ENCODE measurements at regions not wholly inside any gene's neighbourhood (a gene's known extent, or its start where the extent isn't known, plus 50 kb on each side); places are given as distances from the start of the nearest gene placed in this dataset.
"Not testable (repeated sequence)": the region's sequence is repeated elsewhere in the genome, so short reads cannot be mapped to it uniquely, and the experiment has no call there.

DNA sequence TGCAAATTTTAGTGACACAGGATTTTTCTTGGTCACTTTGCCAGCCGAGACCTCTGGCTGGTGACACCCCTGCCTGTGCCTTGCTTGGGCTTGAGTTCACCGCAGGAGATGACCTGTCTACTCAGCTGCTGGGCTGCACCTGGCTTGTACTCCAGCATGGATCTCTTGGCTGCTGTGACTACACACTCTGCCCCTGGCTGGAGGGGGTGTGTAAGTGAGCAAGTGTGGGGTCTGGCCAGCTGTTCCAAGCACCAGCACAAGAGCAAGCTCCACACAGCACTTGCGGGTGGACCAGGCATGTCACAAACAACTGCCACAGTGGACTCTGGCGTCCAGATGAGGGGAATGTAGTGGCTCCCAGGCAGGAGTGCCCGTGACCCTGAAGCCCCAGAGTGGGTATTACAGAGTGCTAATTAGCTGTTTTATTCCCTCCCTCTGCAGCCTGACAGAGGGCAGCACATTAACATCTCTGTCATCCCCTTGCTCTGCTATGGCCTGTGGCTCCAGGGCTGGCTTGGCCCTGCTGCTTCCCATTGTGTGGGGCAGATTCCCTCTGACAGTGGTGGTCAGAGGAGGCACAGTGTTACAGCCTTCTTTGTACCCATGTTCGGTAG, 1387.2 kb downstream of the OLFM4 start:
- DNase-seq: no peak

- DNase-seq: not testable (repeated sequence)
Measured at GRCh38 chr13:54422946-54423345, 1394.3 kb downstream of the OLFM4 start.

DNA sequence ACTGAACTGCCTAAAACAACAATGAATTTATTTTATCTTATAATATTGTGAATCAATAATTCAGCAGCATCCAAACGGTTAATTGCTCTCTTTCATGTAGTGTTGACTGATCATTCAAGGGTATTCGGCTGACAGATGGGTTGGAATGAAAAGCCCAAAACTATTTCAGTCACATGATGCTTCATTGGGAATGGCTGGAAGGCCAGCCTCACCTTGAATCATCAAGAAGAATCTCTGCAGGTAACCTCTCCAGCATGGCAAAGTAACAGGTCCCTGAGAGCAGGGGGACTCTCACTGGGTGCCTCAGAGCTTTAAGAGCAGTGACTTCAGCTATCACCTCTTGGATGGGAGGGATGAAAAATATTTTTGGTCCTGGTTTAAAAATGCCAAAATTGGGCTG, 1395.7 kb downstream of the OLFM4 start:
- DNase-seq: no peak

DNA sequence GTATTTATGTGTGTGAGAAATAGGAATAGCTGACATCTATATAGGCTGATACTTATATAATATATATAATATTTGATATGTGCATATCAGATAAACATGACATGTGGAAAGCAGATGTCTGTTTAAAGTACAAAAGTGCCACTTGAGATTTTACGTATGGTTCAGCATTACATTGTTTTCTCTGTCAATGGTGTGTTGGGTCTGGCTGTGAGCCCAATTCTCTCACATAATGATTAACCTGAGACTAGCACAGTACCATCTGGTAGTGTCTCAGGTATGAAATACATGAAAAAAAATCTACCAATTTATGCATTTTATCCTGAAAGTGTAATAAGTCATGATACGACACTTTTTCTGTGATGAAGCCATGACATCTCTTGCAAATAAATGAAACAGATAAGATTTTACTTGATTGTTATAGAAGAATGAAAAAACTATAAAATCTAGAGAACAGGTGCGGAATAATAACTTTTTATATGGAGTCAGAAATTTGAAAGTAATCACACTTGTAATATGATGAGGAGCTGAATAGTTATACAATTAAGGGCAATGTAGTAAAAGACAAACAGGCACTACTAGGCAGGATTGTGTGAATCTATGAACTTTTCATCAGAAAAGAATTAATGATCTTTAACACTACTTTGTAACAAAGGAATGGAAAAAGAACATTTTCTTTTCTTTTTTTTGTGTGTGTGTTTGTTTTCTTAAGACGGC, 1405.0 kb downstream of the OLFM4 start:
- DNase-seq: no peak

- DNase-seq: not testable (repeated sequence)
Measured at GRCh38 chr13:54440853-54441400, 1412.3 kb downstream of the OLFM4 start.

- DNase-seq: no peak
Measured at GRCh38 chr13:54445453-54445852, 1416.8 kb downstream of the OLFM4 start.

- DNase-seq: no peak
Measured at GRCh38 chr13:54445865-54446264, 1417.3 kb downstream of the OLFM4 start.

DNA sequence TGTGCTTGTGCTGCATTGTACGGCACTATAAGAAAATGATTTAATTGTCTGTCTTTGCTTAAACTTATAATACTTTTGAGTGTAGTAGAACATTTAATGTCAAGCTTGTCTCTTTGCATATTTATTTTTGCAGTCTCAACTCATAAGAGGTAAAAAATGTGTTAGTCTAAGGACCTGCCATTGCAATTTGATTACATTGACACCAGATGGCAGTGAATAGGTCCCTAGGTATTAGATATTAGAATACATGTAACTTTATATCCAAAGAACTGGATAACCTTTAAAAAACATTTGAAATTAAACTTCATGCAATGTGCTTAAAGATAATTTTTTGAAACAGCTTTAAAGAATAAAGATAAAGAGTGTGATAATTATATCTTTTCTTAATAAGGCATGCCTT, 1421.3 kb downstream of the OLFM4 start:
- no peak for DNase-seq

DNA sequence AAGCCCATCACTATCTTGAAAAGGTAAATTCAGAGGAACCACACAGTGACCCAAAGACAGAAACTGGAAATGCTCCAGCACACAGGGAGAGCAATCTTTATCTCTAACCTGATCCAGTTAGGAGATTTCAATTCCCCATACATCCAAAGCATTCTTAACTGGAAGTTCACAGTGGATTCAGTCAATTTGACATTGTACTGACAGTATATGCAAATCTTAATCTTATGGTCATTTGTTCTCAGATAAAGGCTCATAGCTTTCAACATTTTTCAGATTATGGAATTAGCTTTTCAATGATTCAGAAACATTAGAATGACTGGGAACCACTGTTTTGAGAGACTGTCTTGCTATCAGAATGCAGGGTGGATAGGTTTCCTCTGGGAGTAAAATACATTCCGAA, 1455.6 kb downstream of the OLFM4 start:
- no peak for DNase-seq

- no peak for DNase-seq
Measured at GRCh38 chr13:54486421-54487166, 1458.0 kb downstream of the OLFM4 start.

- DNase-seq: no peak
Measured at GRCh38 chr13:54489359-54489758, 1460.7 kb downstream of the OLFM4 start.

GRCh38 chr13:54492995-54493394, 1464.4 kb downstream of the OLFM4 start:
- no peak for DNase-seq

DNA sequence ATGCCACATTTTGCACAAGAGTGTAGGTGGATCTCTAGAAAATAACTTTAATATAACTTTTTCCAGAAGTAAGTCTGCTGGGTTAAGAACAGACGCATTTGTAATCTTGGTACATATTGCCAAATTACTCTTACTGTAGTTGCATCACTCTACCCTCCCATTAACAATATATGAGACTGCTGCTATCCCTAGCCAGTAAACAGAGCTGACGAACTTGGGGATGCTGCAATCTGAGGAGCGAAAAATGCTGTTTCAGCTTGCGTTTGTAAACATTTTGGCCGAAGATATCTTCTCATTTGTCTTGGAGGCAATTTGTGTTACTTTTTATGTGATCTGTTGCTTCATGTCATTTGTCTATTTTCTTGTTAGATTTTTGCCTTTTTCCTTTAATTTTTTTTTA, 1482.8 kb downstream of the OLFM4 start:
- no peak for DNase-seq

DNA sequence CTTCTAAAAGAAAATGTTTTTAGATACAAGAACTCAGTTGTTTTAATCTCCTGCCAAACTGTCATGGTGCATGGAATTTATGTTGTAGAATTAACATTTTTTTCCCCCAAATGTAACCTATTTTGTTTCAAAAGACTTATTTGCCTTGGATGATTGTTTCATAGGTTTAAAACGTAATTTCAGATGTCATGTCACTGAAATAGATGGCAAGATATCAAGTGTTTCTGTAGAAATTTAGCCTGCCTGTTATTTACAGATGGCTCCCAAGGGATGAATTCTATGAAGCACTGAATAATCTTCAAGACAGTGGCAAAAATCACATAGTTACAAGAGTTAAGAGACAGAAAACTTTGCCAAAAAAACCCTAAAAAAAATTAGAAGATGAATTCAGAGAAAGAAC, 1484.6 kb downstream of the OLFM4 start:
- DNase-seq: no peak

DNA sequence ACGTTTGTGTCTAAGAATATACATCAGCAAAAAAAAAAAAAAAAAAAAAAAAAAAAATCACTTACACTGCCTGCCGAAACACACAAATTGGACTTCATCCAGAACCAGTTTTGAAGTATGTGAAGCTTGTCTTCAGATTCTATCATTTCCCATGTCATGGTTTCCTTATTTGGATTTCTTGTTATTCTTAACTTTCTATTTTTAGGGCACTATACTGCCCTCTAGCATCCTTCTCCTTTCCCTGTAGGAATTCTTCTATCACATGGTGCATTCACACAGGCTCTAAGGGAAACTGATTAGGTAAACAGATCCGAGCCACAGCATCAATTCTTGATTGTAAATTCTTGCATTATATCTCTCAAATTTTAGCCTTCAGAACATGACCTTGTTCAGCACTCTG, 1507.5 kb downstream of the OLFM4 start:
- DNase-seq: no peak

DNA sequence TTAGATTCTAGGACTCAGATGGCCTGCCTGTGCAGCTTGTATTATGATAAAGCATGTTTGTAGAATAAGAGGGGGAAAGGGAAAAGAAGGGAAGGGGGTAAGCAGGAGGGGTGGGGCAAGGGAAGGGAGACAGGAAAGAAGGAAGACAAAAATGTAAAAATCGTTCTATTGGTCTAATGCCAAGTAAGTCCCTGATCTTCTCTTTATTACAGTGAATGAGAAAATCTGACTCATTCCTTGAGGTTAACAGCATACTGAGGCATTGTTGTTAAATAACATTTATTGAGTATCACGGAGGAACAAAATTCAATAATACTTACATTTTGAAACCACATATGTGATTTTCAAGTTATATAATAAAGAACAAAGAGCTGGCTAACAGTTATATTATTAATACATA, 1534.7 kb downstream of the OLFM4 start:
- no peak for DNase-seq

GRCh38 chr13:54572037-54572436, 1543.4 kb downstream of the OLFM4 start:
- not testable (repeated sequence) for DNase-seq

- no peak for DNase-seq
Measured at GRCh38 chr13:54573186-54573585, 1544.6 kb downstream of the OLFM4 start.

- no peak for DNase-seq
Measured at GRCh38 chr13:54574791-54575190, 1546.2 kb downstream of the OLFM4 start.

GRCh38 chr13:54591540-54591939, 1562.9 kb downstream of the OLFM4 start:
- no peak for DNase-seq

- no peak for DNase-seq
Measured at GRCh38 chr13:54592201-54592600, 1563.6 kb downstream of the OLFM4 start.

DNA sequence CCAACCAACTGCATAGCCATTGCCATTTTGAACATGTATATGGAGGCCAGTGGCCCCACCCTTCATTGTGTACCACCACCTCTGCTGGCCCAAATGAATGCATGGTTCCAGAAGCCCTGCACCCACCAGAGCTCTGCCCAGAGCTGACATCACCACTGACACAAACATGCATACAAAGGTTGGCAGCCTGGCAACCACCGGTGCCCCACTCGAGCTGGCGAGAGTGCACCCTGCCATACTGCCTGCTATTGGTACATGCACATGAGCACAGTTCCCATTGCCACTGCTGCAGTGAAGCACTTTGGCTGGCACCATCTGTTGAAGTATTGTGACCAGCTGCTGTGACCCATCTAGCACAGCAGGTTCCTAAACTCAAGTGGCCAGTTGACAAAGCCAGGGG, 1564.9 kb downstream of the OLFM4 start:
- DNase-seq: no peak

- no peak for DNase-seq
Measured at GRCh38 chr13:54597540-54598088, 1569.0 kb downstream of the OLFM4 start.

DNA sequence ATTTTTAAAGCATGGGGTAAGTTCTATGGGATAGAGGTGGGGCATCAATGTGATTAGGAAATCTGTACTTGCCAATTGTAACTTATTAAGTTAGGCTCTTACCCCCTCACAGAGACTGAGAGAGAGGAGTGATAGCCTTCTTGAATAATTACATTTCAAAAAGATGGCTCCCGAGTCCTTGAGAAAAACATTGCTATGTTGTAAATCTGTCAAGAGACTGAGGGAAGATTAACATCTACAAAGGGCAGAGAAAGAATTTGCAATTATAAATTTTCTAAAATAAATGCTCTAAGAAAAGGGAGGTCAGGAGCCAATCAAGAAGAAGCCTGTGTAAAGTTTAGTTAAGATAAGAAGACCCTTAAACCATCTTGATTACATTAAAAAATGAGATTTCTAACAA, 1570.8 kb downstream of the OLFM4 start:
- no peak for DNase-seq
